Colonic mucosa (tissue), 4 donors: ENCODE measurements at regions not wholly inside any gene's neighbourhood (a gene's known extent, or its start where the extent isn't known, plus 50 kb on each side); places are given as distances from the start of the nearest gene placed in this dataset.
"Not testable (repeated sequence)": the region's sequence is repeated elsewhere in the genome, so short reads cannot be mapped to it uniquely, and the experiment has no call there.

Experiments
- DNase-seq: peaks from one replicate; pipeline ENCODE4 v3.0.0-alpha.2; 2020
- H3K27ac ChIP-seq: fragments of 200-600 bp; one replicate; pipeline ENCODE4 v1.8.0; 2021
- H3K27me3 ChIP-seq: fragments of 200-600 bp; one replicate; pipeline ENCODE4 v1.8.0; 2021
- H3K36me3 ChIP-seq: fragments of 200-600 bp; one replicate; pipeline ENCODE4 v1.8.0; 2021
- H3K4me1 ChIP-seq: fragments of 200-600 bp; one replicate; pipeline ENCODE4 v1.8.0; 2021; ENCODE audit warnings: mild to moderate bottlenecking
- H3K4me3 ChIP-seq: fragments of 200-600 bp; one replicate; pipeline ENCODE4 v1.8.0; 2021
- H3K9ac ChIP-seq, 2 donors: one replicate each; pipeline ENCODE4 v1.7.0; 2013; ENCODE audit warnings: control low read depth in 2 of 2, low read depth in 2 of 2, low read length in 2 of 2
- H3K9me3 ChIP-seq: fragments of 200-600 bp; one replicate; pipeline ENCODE4 v1.8.0; 2021
- intact Hi-C: fragments of 100-400 bp; cut with DNase I; formaldehyde crosslinking; loops from one replicate; pipeline ENCODE4 v1.14.1; 2022
- TF ChIP-seq, protein P1 (sequence below): fragments of 200-600 bp; IDR thresholded peaks from one replicate; pipeline ENCODE4 v1.8.0; 2022; ENCODE audit warnings: antibody characterized with exemption, mild to moderate bottlenecking
- donor health status: healthy.
- donor health status: DM: no; HTN: no; CAD: no.
- donor health status: DM: no; HTN: no; CAD: no.

DNA sequence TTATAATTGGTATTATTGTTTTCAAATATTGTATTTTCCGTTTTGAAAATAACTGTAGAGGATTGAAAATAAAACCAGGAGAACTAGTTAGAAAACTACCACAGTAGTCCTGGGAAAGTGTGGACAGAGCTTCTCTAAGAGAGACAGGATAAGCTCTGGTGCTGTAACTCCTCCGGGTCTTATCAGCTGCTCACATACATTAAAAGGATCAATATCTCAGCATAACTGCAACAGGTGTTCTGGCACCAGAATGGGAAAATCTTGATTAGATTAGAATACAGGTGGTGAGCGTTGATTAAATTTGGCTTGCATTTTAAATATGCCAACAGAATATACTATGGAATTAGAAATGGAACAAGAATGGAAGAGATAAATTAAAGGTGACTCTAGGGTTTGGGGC is 1138.9 kb upstream of the ADGRB3 start:
- no peak for DNase-seq
- Histone ChIP-seq H3K27me3 (no peaks in the 10 kb centered on the region), H3K27ac (no peak overlapping the region), H3K4me1 (no peaks in the 10 kb centered on the region), H3K9me3 (no peaks in the 10 kb centered on the region), H3K36me3 (no peaks in the 10 kb centered on the region), H3K9ac (no peak overlapping the region), H3K4me3 (no peak overlapping the region)
- TF ChIP-seq, protein P1, sequence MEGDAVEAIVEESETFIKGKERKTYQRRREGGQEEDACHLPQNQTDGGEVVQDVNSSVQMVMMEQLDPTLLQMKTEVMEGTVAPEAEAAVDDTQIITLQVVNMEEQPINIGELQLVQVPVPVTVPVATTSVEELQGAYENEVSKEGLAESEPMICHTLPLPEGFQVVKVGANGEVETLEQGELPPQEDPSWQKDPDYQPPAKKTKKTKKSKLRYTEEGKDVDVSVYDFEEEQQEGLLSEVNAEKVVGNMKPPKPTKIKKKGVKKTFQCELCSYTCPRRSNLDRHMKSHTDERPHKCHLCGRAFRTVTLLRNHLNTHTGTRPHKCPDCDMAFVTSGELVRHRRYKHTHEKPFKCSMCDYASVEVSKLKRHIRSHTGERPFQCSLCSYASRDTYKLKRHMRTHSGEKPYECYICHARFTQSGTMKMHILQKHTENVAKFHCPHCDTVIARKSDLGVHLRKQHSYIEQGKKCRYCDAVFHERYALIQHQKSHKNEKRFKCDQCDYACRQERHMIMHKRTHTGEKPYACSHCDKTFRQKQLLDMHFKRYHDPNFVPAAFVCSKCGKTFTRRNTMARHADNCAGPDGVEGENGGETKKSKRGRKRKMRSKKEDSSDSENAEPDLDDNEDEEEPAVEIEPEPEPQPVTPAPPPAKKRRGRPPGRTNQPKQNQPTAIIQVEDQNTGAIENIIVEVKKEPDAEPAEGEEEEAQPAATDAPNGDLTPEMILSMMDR: no peak
- intact Hi-C loops: no loop called here

DNA sequence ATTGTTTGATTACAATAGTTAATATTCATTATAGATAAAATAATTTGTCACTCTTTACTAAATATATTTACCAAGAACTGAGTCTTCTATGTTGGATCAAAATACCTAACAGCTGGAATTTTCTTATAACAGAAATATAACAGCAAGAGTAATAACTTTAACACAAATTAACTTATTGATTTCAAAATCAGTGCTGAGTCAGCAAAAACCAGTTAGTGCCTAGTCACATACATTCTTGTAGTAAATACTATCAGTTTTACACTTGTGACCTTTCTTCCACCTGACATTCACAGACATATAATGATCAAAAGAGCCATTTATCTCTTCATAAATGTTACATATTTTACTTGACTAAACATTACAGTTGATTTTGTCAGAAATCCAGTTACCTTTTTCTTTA is 1141.4 kb upstream of the ADGRB3 start:
- no peak overlapping the region for H3K27ac ChIP-seq
- no peaks in the 10 kb centered on the region for H3K36me3 ChIP-seq
- intact Hi-C loops: no loop called here
- no peak overlapping the region for H3K4me3 ChIP-seq
- no peaks in the 10 kb centered on the region for H3K27me3 ChIP-seq
- no peaks in the 10 kb centered on the region for H3K9me3 ChIP-seq
- DNase-seq: no peak
- no peaks in the 10 kb centered on the region for H3K4me1 ChIP-seq
- no peak overlapping the region for H3K9ac ChIP-seq
- TF ChIP-seq, protein P1: no peak

DNA sequence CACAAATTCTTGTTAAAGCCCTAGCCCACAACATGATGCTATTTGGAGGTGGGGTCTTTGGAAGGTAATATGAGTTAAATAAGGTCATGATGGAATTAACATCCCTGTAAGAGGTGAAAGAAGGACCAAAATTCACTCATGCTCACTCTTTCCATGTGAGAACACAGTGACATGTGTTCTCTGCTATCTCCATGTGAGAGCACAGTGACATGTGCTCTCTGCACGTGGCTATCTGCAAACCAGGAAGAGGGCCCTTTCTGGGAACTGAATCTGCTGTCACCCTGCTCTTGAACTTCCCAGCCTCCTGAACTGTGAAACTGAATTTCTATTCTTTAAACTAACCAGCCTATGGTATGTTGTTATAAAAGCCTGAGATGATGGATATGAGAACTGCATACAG is 1159.4 kb upstream of the ADGRB3 start:
- H3K9me3 ChIP-seq: no peaks in the 10 kb centered on the region
- TF ChIP-seq, protein P1: no peak
- H3K36me3 ChIP-seq: no peaks in the 10 kb centered on the region
- no peak overlapping the region for H3K27ac ChIP-seq
- no peak overlapping the region for H3K9ac ChIP-seq
- intact Hi-C loops: no loop called here
- no peak overlapping the region for H3K4me3 ChIP-seq
- no peaks in the 10 kb centered on the region for H3K4me1 ChIP-seq
- no peak for DNase-seq
- no peaks in the 10 kb centered on the region for H3K27me3 ChIP-seq

DNA sequence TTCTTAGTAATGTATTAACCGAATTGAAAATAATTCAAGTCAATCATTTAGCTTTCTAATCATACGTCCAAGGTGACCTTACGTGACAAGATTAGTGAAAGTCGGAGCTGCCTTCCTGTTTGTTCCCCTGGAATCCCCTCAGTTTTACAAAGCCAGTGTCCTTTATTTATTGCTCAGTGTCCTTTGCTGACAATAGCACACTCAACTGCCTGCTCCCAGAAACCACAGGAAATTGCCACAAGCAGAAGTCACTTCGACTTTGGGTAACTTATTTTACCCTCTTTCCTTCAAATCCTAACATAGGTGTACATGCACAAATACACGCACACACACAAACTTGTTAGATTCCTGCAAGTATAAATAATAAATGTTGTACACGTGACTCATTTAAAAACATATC is 1167.7 kb upstream of the ADGRB3 start:
- H3K27ac ChIP-seq: no peak overlapping the region
- H3K27me3 ChIP-seq: no peaks in the 10 kb centered on the region
- intact Hi-C loops: no loop called here
- TF ChIP-seq, protein P1: no peak
- no peak overlapping the region for H3K4me3 ChIP-seq
- no peaks in the 10 kb centered on the region for H3K9me3 ChIP-seq
- no peaks in the 10 kb centered on the region for H3K4me1 ChIP-seq
- no peaks in the 10 kb centered on the region for H3K36me3 ChIP-seq
- no peak overlapping the region for H3K9ac ChIP-seq
- no peak for DNase-seq

DNA sequence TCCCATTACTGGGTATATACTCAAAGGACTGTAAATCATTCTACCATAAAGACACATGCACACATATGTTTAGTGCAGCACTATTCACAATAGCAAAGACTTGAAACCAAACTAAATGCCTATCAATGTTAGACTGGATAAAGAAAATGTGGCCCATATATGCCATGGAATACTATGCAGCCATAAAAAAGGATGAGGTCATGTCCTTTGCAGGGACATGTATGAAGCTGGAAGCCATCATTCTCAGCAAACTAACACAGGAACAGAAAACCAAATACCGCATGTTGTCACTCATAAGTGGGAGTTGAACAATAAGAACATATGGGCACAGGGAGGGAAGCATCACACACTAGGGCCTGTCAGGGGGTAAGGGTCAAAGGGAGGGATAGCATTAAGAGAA is 1172.4 kb upstream of the ADGRB3 start:
- intact Hi-C loops, H3K36me3 ChIP-seq, H3K27ac ChIP-seq: not testable (repeated sequence)

DNA sequence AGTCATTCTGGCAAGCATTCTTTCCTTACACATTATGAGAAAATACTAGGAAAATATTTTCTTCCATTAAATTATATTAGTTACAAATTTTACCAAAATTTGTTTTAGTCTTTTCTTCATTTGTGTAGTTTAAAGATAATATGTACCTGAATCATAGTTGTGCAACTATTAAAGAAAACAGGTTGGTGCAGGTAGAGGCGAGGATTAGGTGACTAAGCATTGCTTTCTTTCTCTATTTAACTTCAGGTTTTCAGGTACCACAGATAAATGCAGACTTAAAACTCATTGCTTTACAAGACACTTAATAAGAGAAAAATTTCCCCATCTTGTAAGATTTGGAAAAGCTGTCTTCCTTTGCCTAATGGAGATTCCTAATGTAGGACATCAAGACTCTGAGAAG is 1175.5 kb upstream of the ADGRB3 start:
- Histone ChIP-seq H3K36me3 (no peaks in the 10 kb centered on the region), H3K4me1 (no peaks in the 10 kb centered on the region), H3K27ac (no peak overlapping the region), H3K27me3 (no peaks in the 10 kb centered on the region), H3K9ac (no peak overlapping the region), H3K4me3 (no peak overlapping the region), H3K9me3 (no peaks in the 10 kb centered on the region)
- no peak for DNase-seq
- TF ChIP-seq, protein P1: no peak
- intact Hi-C loops: no loop called here

More for the DNA sequence above, 1172.4 kb upstream of the ADGRB3 start:
- H3K4me3 ChIP-seq, H3K27me3 ChIP-seq, H3K4me1 ChIP-seq, H3K9me3 ChIP-seq, DNase-seq, H3K9ac ChIP-seq: not testable (repeated sequence)
